SK-N-SH (cell line): ENCODE measurements at regions not wholly inside any gene's neighbourhood (a gene's known extent, or its start where the extent isn't known, plus 50 kb on each side); places are given as distances from the start of the nearest gene placed in this dataset.

Experiments
- CTCF ChIA-PET: fragments of 300-600, 350-600 bp; formaldehyde crosslinking; extraction: SDS; loops from one replicate; lab custom pipeline; 2021; lab: Yijun Ruan, JAX
- POLR2A ChIA-PET: fragments of 350-600 bp; sonication (Branson Sonifier 250); formaldehyde crosslinking; extraction: SDS; loops from one replicate; lab custom pipeline; 2020; ENCODE audit warnings: antibody characterized with exemption, inconsistent platforms; lab: Yijun Ruan, JAX
- DNase-seq: peaks from one replicate; pipeline ENCODE4 v3.0.0; 2012
- H2AFZ ChIP-seq: fragments of 200-600 bp; sonication (generic); 2 replicates; pipeline ENCODE4 v1.8.1; 2016; ENCODE audit warnings: antibody characterized with exemption, mild to moderate bottlenecking, low read depth
- H3F3A ChIP-seq: fragments of 200-600 bp; sonication (generic); replicated peaks from 2 replicates; pipeline ENCODE3; 2016; ENCODE audit warnings: antibody characterized with exemption, mild to moderate bottlenecking; ENCODE audit not compliant: insufficient read depth
- H3K27ac ChIP-seq, 2 experiments: fragments of 200-500 bp in 1 of 2; fragments of 200-600 bp in 1 of 2; sonication (Bioruptor generic) in 1 of 2; sonication (generic), shearing (Covaris generic) in 1 of 2; 2 replicates each; pipeline versions ENCODE4 v1.5.1 to v1.6.1; 2014 to 2016; ENCODE audit warnings: low read depth in 2 of 2, inconsistent platforms in 1 of 2, low read length in 1 of 2, mild to moderate bottlenecking in 1 of 2, mixed read lengths in 1 of 2
- H3K27me3 ChIP-seq: fragments of 200-600 bp; sonication (generic), shearing (Covaris generic); 2 replicates; pipeline ENCODE4 v1.6.1; 2016; ENCODE audit warnings: mixed run types; ENCODE audit not compliant: insufficient read depth
- H3K36me3 ChIP-seq, 2 experiments: fragments of 200-500 bp in 1 of 2; fragments of 200-600 bp in 1 of 2; sonication (Bioruptor generic) in 1 of 2; sonication (generic) in 1 of 2; replicated peaks in 1 of 2; 2 replicates each; pipeline versions ENCODE3 to v1.5.1; 2014 to 2016; ENCODE audit warnings: low read length in 1 of 2, mild to moderate bottlenecking in 1 of 2; ENCODE audit not compliant: insufficient read depth in 2 of 2, control insufficient read depth in 1 of 2
- H3K4me1 ChIP-seq, 2 experiments: fragments of 200-500 bp in 1 of 2; fragments of 200-600 bp in 1 of 2; sonication (Bioruptor generic) in 1 of 2; sonication (generic), shearing (Covaris generic) in 1 of 2; 2 replicates each; pipeline versions ENCODE4 v1.5.1 to v1.6.1; 2014 to 2016; ENCODE audit warnings: low read depth in 1 of 2, low read length in 1 of 2, mixed run types in 1 of 2; ENCODE audit not compliant: insufficient read depth in 2 of 2, control insufficient read depth in 1 of 2
- H3K4me2 ChIP-seq: fragments of 200-600 bp; sonication (generic), shearing (Covaris generic); 2 replicates; pipeline ENCODE4 v1.6.1; 2017; ENCODE audit warnings: mixed run types
- H3K4me3 ChIP-seq, 2 experiments: fragments of 200-500 bp in 1 of 2; fragments of 200-600 bp in 1 of 2; sonication (Bioruptor generic) in 1 of 2; sonication (generic), shearing (Covaris generic) in 1 of 2; 2 replicates each; pipeline versions ENCODE4 v1.5.1 to v1.8.1; 2014 to 2016; ENCODE audit warnings: low read depth in 2 of 2, inconsistent platforms in 1 of 2, low read length in 1 of 2, mild to moderate bottlenecking in 1 of 2, mixed read lengths in 1 of 2, moderate library complexity in 1 of 2
- H3K79me2 ChIP-seq: fragments of 200-600 bp; sonication (generic); 2 replicates; pipeline ENCODE4 v1.8.1; 2017; ENCODE audit warnings: mild to moderate bottlenecking; ENCODE audit not compliant: insufficient read depth
- H3K9ac ChIP-seq: fragments of 200-600 bp; sonication (generic); 2 replicates; pipeline ENCODE4 v1.6.1; 2017; ENCODE audit warnings: mixed run types
- H3K9me2 ChIP-seq: fragments of 200-600 bp; sonication (generic); 2 replicates; pipeline ENCODE4 v1.6.1; 2017; ENCODE audit warnings: mixed run types
- H3K9me3 ChIP-seq: fragments of 200-600 bp; sonication (generic); 2 replicates; pipeline ENCODE4 v1.6.1; 2017; ENCODE audit warnings: mixed run types, mild to moderate bottlenecking, moderate library complexity
- H4K20me1 ChIP-seq: fragments of 200-600 bp; sonication (generic); 2 replicates; pipeline ENCODE4 v1.6.1; 2017; ENCODE audit warnings: mild to moderate bottlenecking, mixed run types; ENCODE audit not compliant: insufficient read depth
- CHD2 ChIP-seq: fragments of 150-350 bp; IDR thresholded peaks from 2 replicates; pipeline ENCODE4 v1.6.1; 2018; ENCODE audit warnings: low read length; ENCODE audit not compliant: partially characterized antibody
- CTCF ChIP-seq: fragments of 200-600 bp; sonication (generic); IDR thresholded peaks from 2 replicates; pipeline ENCODE4 v1.6.1; 2017; ENCODE audit warnings: antibody characterized with exemption, mild to moderate bottlenecking, moderate library complexity
- FOXM1 ChIP-seq: IDR thresholded peaks from 2 replicates; pipeline ENCODE4 v1.4.0; 2012; ENCODE audit warnings: low read depth, mild to moderate bottlenecking
- MAX ChIP-seq: IDR thresholded peaks from 2 replicates; pipeline ENCODE4 v1.4.0; 2012; ENCODE audit warnings: low read depth
- MEF2A ChIP-seq: IDR thresholded peaks from 2 replicates; pipeline ENCODE4 v1.4.0; 2012; ENCODE audit warnings: low read depth, borderline replicate concordance
- MXI1 ChIP-seq: IDR thresholded peaks from 2 replicates; pipeline ENCODE4 v1.6.1; 2012; ENCODE audit warnings: mild to moderate bottlenecking, low read depth, low read length, improper control_type of control experiment
- RCOR1 ChIP-seq: fragments of 150-350 bp; IDR thresholded peaks from 2 replicates; pipeline ENCODE4 v1.6.1; 2017; ENCODE audit warnings: antibody characterized with exemption, low read length
- REST ChIP-seq: IDR thresholded peaks from 2 replicates; pipeline ENCODE4 v1.6.1; 2012; ENCODE audit warnings: mild to moderate bottlenecking, low read depth, low read length, moderate library complexity
- WGBS: methylation state at CpG from one replicate; pipeline ENCODE4 v1.1.6; 2017; ENCODE audit warnings: low lambda C conversion rate; 5-methylcytosine and 5-hydroxymethylcytosine counted together
- TF ChIP-seq, protein P1 (sequence below): IDR thresholded peaks from 2 replicates; pipeline ENCODE4 v1.4.0; 2012; ENCODE audit warnings: low read depth, borderline replicate concordance
- TF ChIP-seq, protein P2 (sequence below): IDR thresholded peaks from 2 replicates; pipeline ENCODE4 v1.4.0; 2012; ENCODE audit warnings: low read depth, borderline replicate concordance

GRCh38 chr14:29102996-29103395 is 336.4 kb downstream of the FOXG1 start (continued):
- no peak for TF ChIP-seq MXI1
- TF ChIP-seq CTCF: no peak
- TF ChIP-seq MAX: no peak
- TF ChIP-seq, protein P1, sequence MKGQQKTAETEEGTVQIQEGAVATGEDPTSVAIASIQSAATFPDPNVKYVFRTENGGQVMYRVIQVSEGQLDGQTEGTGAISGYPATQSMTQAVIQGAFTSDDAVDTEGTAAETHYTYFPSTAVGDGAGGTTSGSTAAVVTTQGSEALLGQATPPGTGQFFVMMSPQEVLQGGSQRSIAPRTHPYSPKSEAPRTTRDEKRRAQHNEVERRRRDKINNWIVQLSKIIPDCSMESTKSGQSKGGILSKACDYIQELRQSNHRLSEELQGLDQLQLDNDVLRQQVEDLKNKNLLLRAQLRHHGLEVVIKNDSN: no peak
- TF ChIP-seq CHD2: no peak
- TF ChIP-seq, all 33 proteins: peak for 0

DNA sequence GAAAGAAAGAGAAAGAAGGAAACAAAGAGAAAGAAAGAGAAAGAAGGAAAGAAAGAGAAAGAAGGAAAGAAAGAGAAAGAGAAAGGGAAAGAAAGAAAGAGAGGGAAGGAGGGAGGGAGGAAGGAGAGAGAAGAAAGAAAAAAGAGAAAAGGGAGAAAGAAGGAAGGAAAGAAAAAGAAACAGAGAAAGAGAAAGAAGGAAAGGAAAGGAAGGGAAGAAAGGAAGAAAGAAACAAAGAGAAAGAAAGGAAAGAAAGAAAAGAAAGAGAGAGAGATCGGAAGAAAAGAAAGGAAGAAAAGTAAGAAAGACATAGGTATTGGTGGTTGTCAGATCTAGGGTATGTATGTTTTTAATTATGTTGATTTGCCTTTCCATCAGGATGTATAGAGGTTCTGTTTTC is 342.3 kb downstream of the FOXG1 start:
- DNase-seq: no peak
- no peaks in the 10 kb centered on the region for H3K36me3 ChIP-seq
- no peak overlapping the region for H3K9ac ChIP-seq
- H2AFZ ChIP-seq: no peak overlapping the region
- no peak overlapping the region for H3K27ac ChIP-seq
- H3K9me2 ChIP-seq: no peaks in the 10 kb centered on the region
- 0 out of 4 replicates have a peak, but pooled peaks cover 0 to 4% of the 10 kb centered on the region in 2 experiments for H3K4me1 ChIP-seq
- CTCF ChIA-PET: no interaction called here
- no peak for TF ChIP-seq CHD2
- TF ChIP-seq, protein P2, sequence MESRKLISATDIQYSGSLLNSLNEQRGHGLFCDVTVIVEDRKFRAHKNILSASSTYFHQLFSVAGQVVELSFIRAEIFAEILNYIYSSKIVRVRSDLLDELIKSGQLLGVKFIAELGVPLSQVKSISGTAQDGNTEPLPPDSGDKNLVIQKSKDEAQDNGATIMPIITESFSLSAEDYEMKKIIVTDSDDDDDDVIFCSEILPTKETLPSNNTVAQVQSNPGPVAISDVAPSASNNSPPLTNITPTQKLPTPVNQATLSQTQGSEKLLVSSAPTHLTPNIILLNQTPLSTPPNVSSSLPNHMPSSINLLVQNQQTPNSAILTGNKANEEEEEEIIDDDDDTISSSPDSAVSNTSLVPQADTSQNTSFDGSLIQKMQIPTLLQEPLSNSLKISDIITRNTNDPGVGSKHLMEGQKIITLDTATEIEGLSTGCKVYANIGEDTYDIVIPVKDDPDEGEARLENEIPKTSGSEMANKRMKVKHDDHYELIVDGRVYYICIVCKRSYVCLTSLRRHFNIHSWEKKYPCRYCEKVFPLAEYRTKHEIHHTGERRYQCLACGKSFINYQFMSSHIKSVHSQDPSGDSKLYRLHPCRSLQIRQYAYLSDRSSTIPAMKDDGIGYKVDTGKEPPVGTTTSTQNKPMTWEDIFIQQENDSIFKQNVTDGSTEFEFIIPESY: no peak
- TF ChIP-seq MEF2A: no peak
- TF ChIP-seq, protein P1: no peak
- TF ChIP-seq FOXM1: no peak
- no peak for TF ChIP-seq RCOR1
- TF ChIP-seq REST: no peak
- TF ChIP-seq, all 33 proteins: peak for 0
- Histone ChIP-seq H3K79me2 (no peaks in the 10 kb centered on the region), H3K4me3 (no peak overlapping the region), H3F3A (no peaks in the 10 kb centered on the region), H3K4me2 (no peak overlapping the region), H3K9me3 (no peaks in the 10 kb centered on the region), H3K27me3 (no peaks in the 10 kb centered on the region), H4K20me1 (no peaks in the 10 kb centered on the region)
- WGBS: 5% methylated on average over 1 of the region's 1 CpG
- POLR2A ChIA-PET: no interaction called here
